Tibial nerve (tissue), 4 donors: ENCODE measurements at regions not wholly inside any gene's neighbourhood (a gene's known extent, or its start where the extent isn't known, plus 50 kb on each side); places are given as distances from the start of the nearest gene placed in this dataset.
"Not testable (repeated sequence)": the region's sequence is repeated elsewhere in the genome, so short reads cannot be mapped to it uniquely, and the experiment has no call there.

Experiments
- EP300 ChIP-seq, 2 donors: sonication (generic); formaldehyde crosslinking; IDR thresholded peaks; one replicate each; pipeline ENCODE4 v1.6.1; 2017; ENCODE audit warnings: antibody characterized with exemption in 2 of 2, mild to moderate bottlenecking in 1 of 2
- POLR2A ChIP-seq, 2 donors: fragments of 450-650 bp; IDR thresholded peaks; one replicate each; pipeline ENCODE4 v1.6.1; 2017; ENCODE audit warnings: antibody characterized with exemption in 2 of 2, mild to moderate bottlenecking in 2 of 2, moderate library complexity in 2 of 2
- TF ChIP-seq, protein P1 (sequence below), 5 experiments: fragments of 200-600 bp in 3 of 5; fragments of 450-650 bp in 2 of 5; sonication (generic) in 3 of 5; IDR thresholded peaks; one replicate each; pipeline ENCODE4 v1.5.1; 2016 to 2019; ENCODE audit warnings: antibody characterized with exemption in 5 of 5, mild to moderate bottlenecking in 3 of 5, moderate library complexity in 2 of 5

- TF ChIP-seq, protein P1, sequence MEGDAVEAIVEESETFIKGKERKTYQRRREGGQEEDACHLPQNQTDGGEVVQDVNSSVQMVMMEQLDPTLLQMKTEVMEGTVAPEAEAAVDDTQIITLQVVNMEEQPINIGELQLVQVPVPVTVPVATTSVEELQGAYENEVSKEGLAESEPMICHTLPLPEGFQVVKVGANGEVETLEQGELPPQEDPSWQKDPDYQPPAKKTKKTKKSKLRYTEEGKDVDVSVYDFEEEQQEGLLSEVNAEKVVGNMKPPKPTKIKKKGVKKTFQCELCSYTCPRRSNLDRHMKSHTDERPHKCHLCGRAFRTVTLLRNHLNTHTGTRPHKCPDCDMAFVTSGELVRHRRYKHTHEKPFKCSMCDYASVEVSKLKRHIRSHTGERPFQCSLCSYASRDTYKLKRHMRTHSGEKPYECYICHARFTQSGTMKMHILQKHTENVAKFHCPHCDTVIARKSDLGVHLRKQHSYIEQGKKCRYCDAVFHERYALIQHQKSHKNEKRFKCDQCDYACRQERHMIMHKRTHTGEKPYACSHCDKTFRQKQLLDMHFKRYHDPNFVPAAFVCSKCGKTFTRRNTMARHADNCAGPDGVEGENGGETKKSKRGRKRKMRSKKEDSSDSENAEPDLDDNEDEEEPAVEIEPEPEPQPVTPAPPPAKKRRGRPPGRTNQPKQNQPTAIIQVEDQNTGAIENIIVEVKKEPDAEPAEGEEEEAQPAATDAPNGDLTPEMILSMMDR (IDR thresholded peaks at IDR 0.05): peak in 2 of 5 experiments; percentile 12 to 61
- TF ChIP-seq EP300, POLR2A (IDR thresholded peaks at IDR 0.05): not testable (repeated sequence)
Measured at GRCh38 chr3:195653641-195654040, 67.1 kb upstream of the MUC20 start.
